ENCODE measurements at regions not wholly inside any gene's neighbourhood (a gene's known extent, or its start where the extent isn't known, plus 50 kb on each side); places are given as distances from the start of the nearest gene placed in this dataset.

- H3K9me3 ChIP-seq = no peaks in the 10 kb centered on the region
- DNase-seq = no peak
- H3K4me3 ChIP-seq = no peak overlapping the region
- no peaks in the 10 kb centered on the region for H3K36me3 ChIP-seq
- 88 to 89% methylated on average over 1 of the region's 1 CpG for WGBS, 2 donors
- peaks cover 0 to 10% (median 0%) of the 10 kb centered on the region in 4 donors for H3K4me1 ChIP-seq
- intact Hi-C loops (cut with DNase I) = no loop called here
- TF ChIP-seq POLR2A (IDR thresholded peaks at IDR 0.05) (no peak), CTCF (IDR thresholded peaks at IDR 0.05) (no peak), EP300 (IDR thresholded peaks at IDR 0.05) (no peak), POLR2AphosphoS5 (IDR thresholded peaks at IDR 0.05) (no peak)
- no peak overlapping the region for H3K27ac ChIP-seq
- H3K27me3 ChIP-seq = no peaks in the 10 kb centered on the region
These were observed 142.3 kb downstream of the PCDH18 start for GRCh38 chr4:137389911-137390520.

- no peak for TF ChIP-seq CTCF (IDR thresholded peaks at IDR 0.05)
- TF ChIP-seq EP300 (IDR thresholded peaks at IDR 0.05) = no peak
- no peak for TF ChIP-seq POLR2A (IDR thresholded peaks at IDR 0.05)
- TF ChIP-seq POLR2AphosphoS5 (IDR thresholded peaks at IDR 0.05) = no peak
- Histone ChIP-seq H3K27me3 (no peaks in the 10 kb centered on the region), H3K9me3 (no peaks in the 10 kb centered on the region), H3K4me1 (peaks cover 0 to 5% (median 0%) of the 10 kb centered on the region in 4 donors), H3K27ac (no peak overlapping the region), H3K4me3 (no peak overlapping the region), H3K36me3 (no peaks in the 10 kb centered on the region)
- DNase-seq = no peak
- intact Hi-C loops (cut with DNase I) = no loop called here
- 45 to 64% methylated on average over 3 of the region's 3 CpGs for WGBS, 2 donors
These were observed 144.4 kb downstream of the PCDH18 start for GRCh38 chr4:137387924-137388323.

- WGBS, 2 donors = 38 to 59% methylated on average over 1 of the region's 1 CpG
These were observed 147.8 kb downstream of the PCDH18 start for GRCh38 chr4:137384476-137384875.

DNA sequence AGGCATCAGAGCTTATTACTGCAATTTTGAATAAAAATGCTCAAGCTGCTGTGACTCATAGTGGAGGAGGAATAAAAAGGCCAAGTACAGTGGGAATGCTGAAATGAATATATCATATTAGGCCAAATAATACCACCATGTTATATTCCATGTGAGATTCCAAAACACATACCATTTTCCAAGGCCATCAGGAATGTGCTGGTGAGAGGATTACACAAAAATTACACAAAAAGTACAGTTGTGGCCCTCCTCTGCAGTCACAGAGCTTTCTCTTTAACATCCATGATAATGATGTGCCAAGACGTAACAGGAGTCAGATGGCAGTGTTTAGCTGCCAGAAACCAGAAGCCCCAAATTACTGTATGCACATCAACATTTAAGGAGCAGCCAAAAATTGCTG is 153.5 kb downstream of the PCDH18 start:
- Histone ChIP-seq H3K9me3 (no peaks in the 10 kb centered on the region), H3K4me3 (no peak overlapping the region), H3K27me3 (no peaks in the 10 kb centered on the region), H3K4me1 (peaks cover 0 to 28% (median 12%) of the 10 kb centered on the region in 4 donors), H3K36me3 (no peaks in the 10 kb centered on the region), H3K27ac (no peak overlapping the region)
- no peak for DNase-seq
- 80 to 81% methylated on average over 1 of the region's 1 CpG for WGBS, 2 donors
- intact Hi-C loops (cut with DNase I) = loop anchor here (10.0 kb wide), 1 partner anchor 96 kb away; no protein-coding TSS in a partner anchor
- no peak for TF ChIP-seq POLR2A (IDR thresholded peaks at IDR 0.05)

More at GRCh38 chr4:137384476-137384875, 147.8 kb downstream of the PCDH18 start:
- DNase-seq = no peak
- Histone ChIP-seq H3K27me3 (no peaks in the 10 kb centered on the region), H3K36me3 (no peaks in the 10 kb centered on the region), H3K4me3 (no peak overlapping the region), H3K9me3 (no peaks in the 10 kb centered on the region), H3K27ac (no peak overlapping the region), H3K4me1 (no peaks in the 10 kb centered on the region)
- TF ChIP-seq CTCF (IDR thresholded peaks at IDR 0.05) (no peak), POLR2AphosphoS5 (IDR thresholded peaks at IDR 0.05) (no peak)
- intact Hi-C loops (cut with DNase I) = no loop called here

DNA sequence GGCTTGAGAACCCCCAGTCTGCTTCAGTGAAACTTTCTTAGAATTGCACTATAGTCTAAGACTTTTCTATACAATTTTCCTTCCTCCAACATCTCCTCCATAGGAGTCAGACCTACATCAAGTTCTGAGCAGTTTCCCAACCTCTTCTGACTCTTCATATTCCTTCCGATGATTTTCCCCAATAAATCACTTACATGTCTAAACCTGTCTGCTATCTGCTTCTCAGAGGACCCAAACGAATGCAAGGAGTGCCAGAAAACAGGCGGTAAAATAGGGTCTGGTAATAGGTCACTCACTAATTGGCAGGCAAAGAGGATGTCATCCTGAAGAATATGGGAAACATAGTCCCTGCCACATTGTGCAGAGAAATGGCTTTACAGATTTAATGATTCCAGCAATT is 153.9 kb downstream of the PCDH18 start:
- peaks cover 0 to 29% (median 14%) of the 10 kb centered on the region in 4 donors for H3K4me1 ChIP-seq
- TF ChIP-seq POLR2AphosphoS5 (IDR thresholded peaks at IDR 0.05) (no peak), POLR2A (IDR thresholded peaks at IDR 0.05) (no peak), EP300 (IDR thresholded peaks at IDR 0.05) (no peak), CTCF (IDR thresholded peaks at IDR 0.05) (no peak)
- H3K27ac ChIP-seq = no peak overlapping the region
- DNase-seq = no peak
- no peaks in the 10 kb centered on the region for H3K27me3 ChIP-seq
- intact Hi-C loops (cut with DNase I) = loop anchor here (10.0 kb wide), 1 partner anchor 96 kb away; no protein-coding TSS in a partner anchor
- no peak overlapping the region for H3K4me3 ChIP-seq
- 83% methylated on average over 3 of the region's 3 CpGs for WGBS, 2 donors
- no peaks in the 10 kb centered on the region for H3K9me3 ChIP-seq
- no peaks in the 10 kb centered on the region for H3K36me3 ChIP-seq
